HG03571 (cell line): ENCODE measurements at regions not wholly inside any gene's neighbourhood (a gene's known extent, or its start where the extent isn't known, plus 50 kb on each side); places are given as distances from the start of the nearest gene placed in this dataset.
A peak's percentile ranks its signal among the peaks of the same experiment; 100 is the strongest.

Experiments used
- ATAC-seq: cut with Tn5 transposase; IDR thresholded peaks from one replicate; pipeline ENCODE4 v1.9.1; 2021; ENCODE audit not compliant: unreplicated experiment

DNA sequence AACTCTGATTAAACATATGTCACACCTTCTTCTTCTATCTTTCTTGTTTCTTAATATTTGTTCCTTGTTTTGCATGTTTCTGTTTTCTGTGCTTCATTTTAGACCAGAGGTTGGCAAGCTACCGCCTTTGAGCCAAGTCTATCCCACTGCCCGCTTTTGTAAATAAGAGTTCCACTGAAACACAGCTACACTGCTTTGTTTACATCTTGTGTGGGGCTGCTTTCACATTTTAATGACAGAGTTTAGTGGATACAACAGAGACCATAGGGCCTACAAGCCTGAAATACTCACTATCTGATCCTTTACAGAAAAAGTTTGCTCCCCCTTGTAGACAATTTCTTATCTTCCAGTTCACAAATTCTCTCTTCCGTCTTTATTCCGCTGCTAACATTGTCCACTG lies 109.4 kb upstream of the SPACA1 start:
- ATAC-seq: no peak

DNA sequence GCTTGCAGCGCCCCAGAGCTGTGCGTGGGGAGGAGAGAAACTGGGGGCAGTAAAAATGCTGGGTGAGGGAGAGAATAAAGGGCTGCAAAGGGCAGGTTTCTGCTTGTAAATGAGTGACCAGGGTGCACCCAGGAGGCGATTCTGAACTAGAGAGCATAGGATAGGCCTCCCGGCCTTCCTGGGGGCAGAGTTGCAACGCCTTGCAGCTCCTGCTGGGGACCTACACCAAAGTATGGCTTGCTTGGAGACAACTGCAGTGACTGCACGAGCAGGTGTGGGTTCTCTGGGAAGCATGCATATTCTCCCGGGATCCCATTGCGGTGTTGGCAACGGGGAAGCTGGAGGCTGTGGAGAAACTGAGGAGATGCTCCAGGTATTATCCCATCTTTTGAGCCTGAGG lies 111.6 kb upstream of the SPACA1 start:
- ATAC-seq: no peak

DNA sequence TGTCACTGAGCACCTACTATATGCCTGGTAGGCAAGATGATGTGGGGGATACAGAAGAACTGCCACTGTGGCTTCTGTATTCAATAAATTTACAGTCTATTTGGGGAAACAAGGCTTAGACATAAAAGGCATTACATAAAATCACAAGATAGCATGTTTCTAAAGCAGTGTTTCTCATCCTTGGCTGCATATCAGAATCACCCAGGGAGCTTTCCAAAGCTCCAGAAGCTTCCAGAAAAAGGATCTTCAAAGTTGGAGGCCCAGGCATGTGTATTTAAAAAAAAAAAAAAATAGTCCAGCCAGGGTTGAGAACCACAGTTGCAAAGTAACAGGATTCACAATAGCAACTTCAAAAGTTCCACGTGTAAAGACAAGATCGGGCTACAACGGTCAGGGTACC lies 112.4 kb upstream of the SPACA1 start:
- ATAC-seq: no peak

DNA sequence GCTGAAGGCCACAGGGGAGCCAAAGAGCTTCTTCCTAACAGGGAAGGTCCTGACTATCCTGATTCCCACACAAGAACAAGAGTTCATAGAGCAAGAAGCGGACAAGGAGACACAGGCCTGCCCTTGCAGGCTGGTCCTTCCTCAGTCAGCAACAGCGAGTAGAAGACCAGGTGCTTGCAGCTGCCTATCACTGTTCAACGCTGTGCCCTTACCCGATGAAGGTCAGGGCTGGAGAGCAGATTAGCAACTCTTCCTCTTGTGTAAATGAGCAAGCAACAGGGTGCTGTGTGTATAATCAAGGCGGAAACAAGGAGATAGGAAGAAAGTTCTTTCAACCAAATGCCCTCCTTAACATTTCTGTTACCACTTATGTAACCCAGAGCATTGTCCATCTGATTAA lies 115.3 kb upstream of the SPACA1 start:
- no peak for ATAC-seq

DNA sequence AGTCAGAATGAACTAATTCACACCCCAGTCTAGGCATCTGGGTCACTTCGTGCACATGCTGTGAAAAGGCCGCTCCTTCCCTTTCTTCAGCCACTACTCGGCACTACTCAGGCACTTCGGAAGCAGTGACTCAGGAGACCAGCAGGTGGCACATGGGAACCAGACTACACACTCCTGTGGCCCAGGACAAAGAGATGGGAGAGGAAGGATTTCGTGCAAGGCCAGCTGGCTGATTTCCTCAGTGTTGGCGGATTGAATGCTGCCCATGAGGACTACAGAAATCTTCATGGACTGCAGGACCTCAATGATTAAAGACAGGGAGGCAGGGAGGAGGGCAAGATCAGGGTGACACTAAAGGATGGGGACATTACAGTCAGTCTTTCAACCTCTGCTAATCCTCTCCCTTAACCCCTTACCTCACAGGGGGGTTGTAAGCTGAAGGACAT lies 117.8 kb upstream of the SPACA1 start:
- ATAC-seq: peak; percentile 54

DNA sequence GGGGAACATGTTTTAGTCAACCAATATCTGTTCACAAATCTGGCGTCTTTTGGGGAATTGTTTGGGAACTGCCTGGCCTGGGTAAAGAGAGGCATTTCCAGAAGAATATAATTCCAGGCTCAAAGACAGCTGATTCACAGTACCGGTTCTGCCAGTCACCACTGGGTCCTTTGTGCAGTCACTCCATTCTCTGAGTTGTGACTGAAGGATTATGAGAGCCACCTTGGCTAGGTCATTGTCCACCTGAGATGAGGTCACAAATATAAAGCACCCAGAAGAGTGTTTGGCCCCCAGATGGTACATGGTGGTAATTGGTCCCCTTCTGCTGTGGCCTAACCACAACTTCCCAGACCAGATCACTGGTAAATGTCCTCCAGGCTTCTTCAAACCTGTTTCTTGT lies 121.0 kb upstream of the SPACA1 start:
- ATAC-seq: no peak

DNA sequence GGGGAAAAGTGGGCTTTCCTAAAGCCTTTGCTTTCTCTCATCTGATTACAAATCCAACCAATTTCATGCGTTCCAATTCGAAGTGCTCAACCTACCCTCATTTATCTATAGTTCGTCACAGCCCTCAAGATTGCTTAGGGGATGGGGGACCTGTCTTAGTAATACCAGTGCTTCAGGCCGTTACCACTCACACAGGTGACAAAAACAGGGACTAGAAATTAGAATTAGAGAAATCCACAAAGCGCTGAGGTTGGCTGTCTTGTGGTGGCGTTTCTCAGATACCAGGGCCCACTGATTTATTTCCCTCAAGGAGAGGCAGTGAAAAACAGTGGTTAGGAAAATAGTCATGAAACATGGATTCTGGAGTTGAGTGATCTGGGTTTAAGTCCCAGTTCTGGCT lies 121.6 kb upstream of the SPACA1 start:
- ATAC-seq: no peak

DNA sequence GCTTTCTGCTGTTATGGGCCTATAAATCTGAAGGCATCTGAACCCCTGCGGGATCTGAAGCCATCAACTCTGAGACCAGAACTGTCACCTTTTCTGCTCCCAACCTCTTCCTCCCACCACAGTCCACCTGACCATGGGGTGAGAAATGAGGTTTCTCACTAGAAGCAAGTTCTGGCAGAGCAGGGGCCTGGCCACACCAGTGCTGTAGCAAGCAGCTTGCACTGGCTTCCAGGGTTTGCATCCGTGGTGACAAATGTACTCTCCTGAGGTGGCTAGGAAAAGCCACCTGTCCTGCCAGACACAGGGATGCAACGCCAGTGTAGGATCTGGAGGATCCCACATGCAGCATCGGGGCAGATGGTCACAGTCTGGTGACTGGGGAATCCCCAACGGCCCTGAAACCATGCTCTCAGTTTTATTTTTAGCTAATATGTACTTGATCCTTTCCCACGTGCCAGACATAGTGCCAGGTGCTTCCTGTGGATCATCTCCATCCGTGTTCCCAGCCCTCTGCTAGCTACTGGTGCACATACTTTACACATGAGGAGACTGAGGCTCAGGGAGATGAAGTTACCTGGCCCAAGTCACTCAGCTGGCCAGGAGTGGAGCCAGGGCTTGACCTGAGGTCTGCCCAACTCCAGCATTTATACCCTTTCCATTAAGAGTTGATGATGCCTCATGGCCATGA lies 122.1 kb upstream of the SPACA1 start:
- ATAC-seq: peak; percentile 49

DNA sequence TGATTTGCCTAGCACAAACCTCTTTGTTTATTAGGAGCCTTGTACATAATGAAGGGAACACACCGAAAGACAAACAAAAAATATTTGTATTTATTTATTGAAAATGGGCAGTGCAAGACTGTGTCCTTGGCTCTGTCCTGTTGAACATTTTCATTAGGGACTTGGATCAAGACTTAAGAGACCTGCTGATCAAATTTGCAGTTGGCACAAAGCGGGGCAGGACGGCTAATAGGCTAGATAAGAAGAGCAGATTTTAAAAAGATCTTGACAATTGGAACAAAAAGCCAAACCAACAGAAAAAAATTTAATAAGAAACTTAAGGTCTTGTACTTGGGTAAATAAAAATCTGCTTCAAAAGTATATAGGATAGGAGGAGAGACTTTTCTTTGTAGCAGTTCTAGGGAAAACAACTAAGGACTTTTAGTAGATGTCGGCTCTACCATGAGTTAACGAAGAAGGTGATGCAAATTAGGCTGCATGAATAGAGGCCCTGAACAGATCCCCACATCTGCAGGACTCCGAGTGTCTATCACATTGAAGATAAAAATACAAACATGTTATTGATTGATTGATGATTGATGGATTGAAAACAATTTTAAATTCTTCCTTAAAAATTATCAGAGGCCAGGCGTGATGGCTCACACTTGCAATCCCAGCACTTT lies 124.1 kb upstream of the SPACA1 start:
- no peak for ATAC-seq

DNA sequence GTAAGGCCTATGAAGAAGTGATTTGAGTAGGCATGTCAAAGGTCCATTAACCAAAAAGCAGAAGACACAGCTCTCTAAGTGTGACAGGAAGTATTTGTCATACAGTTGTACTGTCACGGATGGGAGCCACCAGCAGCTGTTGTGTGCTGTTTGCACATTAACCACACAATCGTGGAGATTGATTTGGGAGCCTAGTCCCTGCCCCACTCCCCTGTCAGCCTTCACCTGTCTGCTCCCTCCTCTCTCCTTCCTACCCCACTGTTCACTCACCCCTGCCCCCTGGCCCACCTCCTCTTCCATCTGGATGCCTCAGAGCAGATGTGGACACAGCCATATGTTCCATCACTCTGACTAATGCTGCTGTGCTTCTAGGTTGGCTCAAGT lies 124.7 kb upstream of the SPACA1 start:
- ATAC-seq: peak; percentile 73

DNA sequence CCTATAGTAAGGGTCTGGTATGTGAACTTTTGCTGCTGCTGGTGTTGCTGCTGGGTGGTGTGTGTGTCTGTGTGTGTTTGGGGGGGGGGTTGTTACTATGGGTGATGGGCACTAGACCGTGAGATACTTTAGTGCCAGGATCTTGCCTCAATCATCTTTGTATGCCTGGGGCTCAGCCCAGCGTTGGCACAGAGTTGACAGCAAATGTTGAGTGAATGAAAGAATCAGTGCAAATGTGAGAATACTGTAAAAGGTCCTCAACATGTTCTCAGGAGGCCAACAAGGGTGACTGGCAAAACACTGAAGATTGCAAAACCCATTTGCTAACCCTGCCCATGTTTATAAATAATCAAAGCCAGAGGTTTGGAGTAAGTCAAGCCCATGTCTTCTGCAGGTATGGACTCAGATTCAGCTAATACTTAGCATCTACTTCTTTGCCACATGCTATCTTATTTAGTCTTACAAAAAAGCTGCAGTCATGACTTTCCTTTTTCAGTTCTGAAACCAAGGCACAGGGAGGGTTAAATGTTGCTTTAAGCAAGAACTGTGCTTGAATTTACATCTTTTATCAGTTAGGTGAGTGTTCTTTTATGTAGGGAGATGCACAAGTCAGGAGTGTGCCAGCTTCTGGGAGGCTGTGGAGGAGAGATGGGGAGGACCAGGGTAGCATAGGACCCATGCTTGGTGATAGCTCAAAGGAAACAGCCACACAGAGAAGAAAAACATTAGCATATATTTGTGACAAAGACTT lies 125.3 kb upstream of the SPACA1 start:
- ATAC-seq: peak; percentile 4

DNA sequence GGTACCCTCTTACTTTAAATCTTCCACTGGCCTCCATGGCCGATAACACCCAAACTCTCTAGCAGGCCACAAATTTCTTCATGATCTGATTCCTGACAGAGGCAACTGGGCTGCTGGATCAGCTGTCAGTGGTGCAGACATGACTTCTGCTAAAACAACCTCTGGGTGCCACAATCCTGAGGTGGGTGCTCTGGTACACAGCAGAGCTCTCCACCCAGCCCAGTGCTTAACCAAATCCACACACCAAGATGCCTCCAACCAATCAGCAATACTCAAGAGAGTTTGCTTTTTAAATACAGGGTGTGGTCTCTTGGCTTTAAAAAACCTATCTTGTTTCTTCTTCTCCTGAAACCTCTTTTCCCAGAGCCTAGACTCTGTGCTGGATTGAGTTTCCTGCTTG lies 126.6 kb upstream of the SPACA1 start:
- no peak for ATAC-seq

DNA sequence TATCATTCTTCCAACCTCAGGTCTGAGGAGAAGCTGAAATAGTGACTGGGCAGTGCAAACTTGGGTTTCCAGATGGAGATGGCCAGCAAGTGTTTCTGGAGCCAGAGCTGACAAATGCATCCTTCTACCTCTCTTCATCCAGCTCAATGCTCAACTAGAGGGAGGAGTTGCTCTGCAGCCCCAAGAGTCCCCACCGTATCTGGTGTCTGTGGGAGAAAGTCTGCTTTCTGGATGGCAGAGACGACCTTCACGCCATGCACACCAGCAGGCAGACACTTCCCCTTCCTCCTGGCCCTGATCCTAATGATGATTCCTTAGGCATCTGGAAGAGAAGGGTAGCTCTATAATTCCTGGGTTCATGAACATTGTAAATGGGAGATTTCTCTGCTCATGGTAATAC lies 127.4 kb upstream of the SPACA1 start:
- ATAC-seq: no peak

DNA sequence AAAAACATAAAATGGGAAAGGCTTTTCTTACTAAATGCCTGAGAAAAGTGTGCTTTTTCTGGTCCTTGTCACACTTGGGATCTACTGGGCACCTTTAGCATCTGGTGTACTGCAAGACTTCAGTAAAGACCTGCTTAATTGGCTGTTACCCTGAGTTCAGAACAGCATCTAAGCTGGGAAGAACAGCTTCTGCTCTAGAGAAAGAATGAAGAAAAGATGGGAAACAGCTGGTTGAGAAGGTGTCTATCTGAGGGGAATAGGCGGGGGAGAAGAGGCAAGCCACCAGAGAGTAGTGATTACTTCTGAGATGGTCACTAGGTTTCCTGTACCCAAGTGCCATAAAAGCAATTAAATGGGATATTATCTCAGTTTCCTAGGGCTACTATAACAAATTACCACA lies 128.2 kb upstream of the SPACA1 start:
- no peak for ATAC-seq

DNA sequence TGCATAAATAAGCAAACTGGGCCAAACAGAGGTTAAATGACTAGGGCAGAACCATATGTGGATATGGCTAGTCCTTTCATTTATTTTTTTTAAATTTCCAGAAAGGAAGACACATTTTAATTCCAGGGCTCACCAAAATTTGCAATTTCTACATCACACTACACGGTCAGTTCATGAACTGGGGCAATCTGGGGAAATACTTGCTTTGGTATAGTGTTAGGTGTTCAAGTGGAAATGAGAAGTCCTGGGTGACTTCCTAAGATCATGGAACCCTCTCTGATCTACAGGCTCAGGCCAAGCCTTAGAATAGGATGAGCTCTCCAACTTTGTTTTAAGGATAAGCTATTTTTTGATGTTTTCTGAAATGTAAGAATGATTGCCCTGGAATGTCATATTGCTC lies 128.6 kb upstream of the SPACA1 start:
- ATAC-seq: no peak

DNA sequence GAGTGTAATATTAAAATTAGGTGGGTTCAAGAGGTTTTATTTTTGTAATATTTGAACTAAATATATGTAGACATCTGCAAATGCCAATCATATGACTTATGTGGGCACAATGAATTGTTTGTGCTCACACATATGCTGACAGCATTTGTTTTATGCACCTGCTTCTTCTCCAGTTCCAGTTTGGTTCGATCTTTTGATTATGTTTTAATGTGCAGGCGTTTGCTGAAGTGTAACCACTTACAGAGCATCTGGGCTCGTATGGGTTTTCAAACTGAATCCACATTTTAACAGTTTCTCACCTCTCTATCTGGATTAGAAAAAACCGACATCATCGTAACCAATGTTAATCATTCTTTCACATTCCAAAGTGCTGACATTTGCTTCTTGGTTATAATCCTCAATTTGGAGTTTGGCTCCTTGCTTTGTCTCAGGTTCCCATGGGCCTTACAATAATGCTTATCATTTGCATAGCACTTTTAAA lies 129.1 kb upstream of the SPACA1 start:
- ATAC-seq: no peak

DNA sequence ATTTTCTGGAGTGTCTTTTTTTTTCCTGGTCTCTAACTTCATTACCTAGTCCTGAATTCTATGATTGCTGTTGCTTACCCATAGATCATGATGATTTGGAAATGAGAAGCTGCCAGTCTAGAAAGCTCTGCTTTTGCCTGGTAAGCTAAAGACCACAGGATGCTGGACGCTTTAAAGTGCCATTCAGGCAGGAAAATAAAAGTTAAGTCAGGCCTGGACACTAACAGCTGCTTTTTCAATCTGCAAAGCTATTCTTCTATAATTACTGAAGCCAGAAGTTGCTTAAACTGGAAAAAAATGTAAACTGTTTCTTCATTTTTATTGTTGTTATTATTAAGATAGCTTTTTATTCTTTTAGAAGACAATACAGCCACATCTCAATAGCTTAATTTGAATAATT lies 129.8 kb upstream of the SPACA1 start:
- no peak for ATAC-seq

DNA sequence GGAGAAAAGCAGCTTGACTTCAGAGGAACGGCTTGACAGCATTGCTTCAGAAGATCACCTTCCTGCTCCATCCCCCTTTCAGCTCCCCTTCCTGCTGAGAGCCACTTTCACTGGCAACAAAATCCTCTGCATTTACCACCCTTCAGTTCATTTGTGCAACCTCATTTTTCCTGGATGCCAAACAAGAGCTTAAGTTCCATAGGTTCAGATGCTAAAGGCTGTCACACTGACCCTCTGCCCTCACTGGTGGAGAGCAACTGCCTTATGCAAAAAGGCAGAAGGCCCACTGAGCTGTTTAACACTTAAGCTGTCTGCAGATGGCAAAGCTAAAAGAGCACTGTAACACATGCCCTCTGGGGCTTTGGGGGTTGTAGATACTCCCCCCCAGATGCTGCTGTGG lies 131.2 kb upstream of the SPACA1 start:
- no peak for ATAC-seq

DNA sequence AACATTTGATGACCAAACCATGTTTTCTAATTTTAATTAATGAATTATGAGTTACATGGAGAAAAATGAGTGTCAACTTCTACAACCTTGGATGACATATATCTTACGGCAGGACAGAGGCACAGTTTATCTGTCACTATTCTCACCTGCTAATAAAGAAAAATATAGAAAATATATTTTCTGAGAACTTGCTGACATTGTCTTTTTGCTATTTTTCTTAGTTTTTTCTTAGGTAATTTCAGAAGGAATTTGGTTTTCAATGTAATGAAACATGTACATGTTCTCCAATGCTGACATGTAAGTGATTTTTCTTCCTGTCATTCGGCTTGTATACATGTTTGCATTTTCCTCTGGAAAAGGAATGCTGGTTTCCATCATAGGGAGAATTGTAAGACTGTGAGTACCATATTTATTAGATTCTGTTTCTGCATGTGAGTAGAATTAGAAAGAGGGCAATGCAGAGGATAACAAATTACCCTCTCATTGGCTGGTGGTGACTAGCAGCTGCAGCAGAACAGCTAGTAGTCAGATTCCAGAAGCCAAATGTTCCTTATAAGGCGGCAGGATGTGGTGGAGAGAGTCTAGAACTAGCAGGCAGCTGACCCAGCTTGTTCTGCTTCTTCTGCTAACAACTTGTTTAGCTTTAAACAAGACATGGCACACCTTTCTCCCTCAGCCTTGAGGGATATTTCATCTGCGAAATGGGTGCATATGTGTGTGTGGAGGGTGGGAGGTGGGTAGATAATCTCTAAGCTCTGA lies 132.8 kb upstream of the SPACA1 start:
- ATAC-seq: no peak

DNA sequence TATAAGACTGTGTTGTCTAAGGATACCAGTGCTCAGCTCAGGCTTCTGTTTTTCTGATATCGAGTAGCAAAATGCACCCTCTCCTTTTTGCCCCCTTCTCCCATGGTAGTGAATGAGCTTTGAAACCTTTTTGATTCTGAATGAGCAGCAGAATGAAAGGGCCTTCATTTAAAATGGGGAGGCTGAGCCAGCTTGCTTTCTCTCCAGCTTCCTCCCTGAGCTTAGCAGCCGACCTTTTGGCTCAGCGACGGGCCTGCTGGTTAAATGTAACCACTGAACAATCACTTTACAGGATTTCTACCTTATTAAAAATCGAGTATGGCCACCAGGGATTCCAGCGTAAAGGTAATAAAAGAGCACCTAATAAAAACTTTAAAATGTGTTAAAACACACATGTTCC lies 133.7 kb upstream of the SPACA1 start:
- ATAC-seq: no peak

DNA sequence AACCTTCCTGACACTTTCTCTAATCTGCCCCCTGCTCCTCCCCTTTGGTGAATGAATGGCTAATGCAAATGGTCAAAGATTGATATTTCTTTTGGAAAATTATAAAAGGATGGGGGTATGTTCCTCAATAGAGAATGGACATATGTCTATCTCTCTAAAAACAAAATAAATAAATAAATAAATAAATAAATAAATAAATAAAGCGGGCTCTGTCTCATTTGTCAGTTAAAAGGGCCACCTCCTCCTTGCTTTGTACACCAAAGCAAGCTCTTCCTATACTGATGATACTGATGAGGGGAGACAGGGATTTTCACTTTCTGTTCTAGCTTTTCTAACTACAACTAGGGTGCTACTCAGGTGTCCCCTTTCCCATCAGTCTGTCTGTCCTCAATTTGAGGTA lies 135.5 kb upstream of the SPACA1 start:
- ATAC-seq: no peak
